Urinary bladder (tissue), 3 donors: ENCODE measurements at regions not wholly inside any gene's neighbourhood (a gene's known extent, or its start where the extent isn't known, plus 50 kb on each side); places are given as distances from the start of the nearest gene placed in this dataset.

Source experiments
- DNase-seq: peaks from one replicate; pipeline ENCODE4 v3.0.0-alpha.2; 2015; ENCODE audit errors: extremely low spot score
- H3K27ac ChIP-seq: one replicate; pipeline ENCODE4 v1.5.1; 2013; ENCODE audit warnings: low read depth, mild to moderate bottlenecking, moderate library complexity
- H3K36me3 ChIP-seq: one replicate; pipeline ENCODE4 v1.6.1; 2013; ENCODE audit warnings: mild to moderate bottlenecking, moderate library complexity; ENCODE audit not compliant: insufficient read depth
- H3K4me1 ChIP-seq: one replicate; pipeline ENCODE4 v1.6.1; 2013; ENCODE audit warnings: mild to moderate bottlenecking, moderate library complexity; ENCODE audit not compliant: insufficient read depth
- H3K4me3 ChIP-seq: one replicate; pipeline ENCODE4 v1.5.1; 2013; ENCODE audit warnings: low read depth, low read length
- WGBS: extraction: QIAGEN DNeasy Blood & Tissue Kit; methylation state at CpG from one replicate; pipeline ENCODE4 v1.1.7; 2013; 5-methylcytosine and 5-hydroxymethylcytosine counted together
- donor health status: healthy with polysubstance abuse.
- donor health status: healthy.

DNA sequence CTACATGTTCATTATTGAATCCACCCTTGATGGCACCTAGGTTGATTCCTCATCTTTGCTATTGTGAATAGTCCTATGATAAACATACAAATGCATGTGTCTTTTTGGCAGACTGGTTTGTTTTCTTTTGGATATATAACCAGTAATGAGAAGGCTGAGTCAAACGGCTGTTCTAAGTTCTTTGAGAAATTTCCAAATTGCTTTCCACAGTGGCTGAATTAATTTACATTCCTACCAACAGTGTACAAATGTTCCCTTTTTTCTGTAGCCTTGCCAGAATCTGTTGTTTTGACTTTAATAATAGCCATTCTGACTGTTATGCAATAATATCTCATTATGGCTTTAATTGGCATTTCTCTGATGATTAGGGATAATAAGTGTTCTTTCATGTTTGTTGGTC, 184.9 kb downstream of the CASP12 start:
- H3K36me3 ChIP-seq: no peaks in the 10 kb centered on the region
- no peak overlapping the region for H3K27ac ChIP-seq
- H3K4me1 ChIP-seq: no peaks in the 10 kb centered on the region
- WGBS: 29% methylated on average over 1 of the region's 1 CpG
- H3K4me3 ChIP-seq: no peak overlapping the region
- DNase-seq: no peak

DNA sequence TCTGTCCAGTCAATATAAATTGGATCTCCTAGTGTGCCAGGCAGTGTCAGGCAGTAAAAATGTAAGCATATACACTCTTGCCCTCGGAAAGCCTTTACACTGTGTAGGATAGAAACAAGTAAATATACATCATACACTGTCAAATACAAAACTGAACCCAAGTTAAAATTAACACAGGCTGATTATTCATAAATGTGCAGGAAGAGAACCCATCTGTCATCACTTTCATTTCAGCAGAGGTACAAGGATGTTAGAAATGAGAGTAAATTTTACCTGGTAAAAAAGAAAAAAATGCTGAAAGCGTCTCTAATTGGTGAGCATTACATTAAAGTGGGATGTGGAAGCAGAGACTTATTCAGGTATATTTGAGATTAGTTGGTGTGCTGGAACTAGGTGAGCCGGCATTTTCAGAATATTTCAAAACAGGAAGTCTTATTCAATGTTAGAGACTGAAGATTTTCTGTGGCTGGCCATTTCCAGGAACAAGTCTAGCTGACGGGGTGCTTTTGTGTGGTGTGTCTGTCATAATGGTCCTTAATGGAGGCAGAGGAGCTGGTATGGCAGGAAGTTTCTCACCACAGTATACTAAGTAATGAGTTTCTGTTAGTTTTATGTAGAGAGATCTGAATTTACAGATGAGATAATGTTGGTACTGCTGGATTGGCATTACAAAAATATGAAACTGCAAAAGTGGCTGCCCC, 192.6 kb downstream of the CASP12 start:
- no peak for DNase-seq
- Histone ChIP-seq H3K4me3 (no peak overlapping the region), H3K27ac (no peak overlapping the region), H3K4me1 (no peaks in the 10 kb centered on the region), H3K36me3 (no peaks in the 10 kb centered on the region)
- WGBS: 52% methylated on average over 4 of the region's 4 CpGs

DNA sequence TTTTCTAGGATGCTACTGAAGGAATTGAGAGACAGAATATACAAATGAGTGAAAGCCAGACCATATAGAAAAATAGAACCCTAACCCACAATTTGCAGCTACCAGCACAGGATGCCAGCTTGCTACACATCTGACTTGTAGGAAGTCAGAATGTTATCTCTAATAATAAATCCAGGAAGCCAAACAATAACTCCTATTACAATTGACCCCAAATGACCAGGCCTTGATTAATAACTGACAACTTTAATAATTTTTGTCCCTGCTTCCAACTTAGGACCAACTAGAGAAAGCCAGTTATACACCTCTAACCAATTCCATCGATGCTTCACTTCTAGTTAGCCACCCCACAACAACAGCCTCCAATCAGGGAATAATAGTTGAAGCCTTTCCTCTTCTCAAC, 193.4 kb downstream of the CASP12 start:
- whole genome bisulfite sequencing: 79% methylated on average over 1 of the region's 1 CpG
- no peak for DNase-seq
- no peaks in the 10 kb centered on the region for H3K36me3 ChIP-seq
- no peak overlapping the region for H3K4me3 ChIP-seq
- H3K4me1 ChIP-seq: no peaks in the 10 kb centered on the region
- peak overlapping the region; percentile 59 for H3K27ac ChIP-seq

DNA sequence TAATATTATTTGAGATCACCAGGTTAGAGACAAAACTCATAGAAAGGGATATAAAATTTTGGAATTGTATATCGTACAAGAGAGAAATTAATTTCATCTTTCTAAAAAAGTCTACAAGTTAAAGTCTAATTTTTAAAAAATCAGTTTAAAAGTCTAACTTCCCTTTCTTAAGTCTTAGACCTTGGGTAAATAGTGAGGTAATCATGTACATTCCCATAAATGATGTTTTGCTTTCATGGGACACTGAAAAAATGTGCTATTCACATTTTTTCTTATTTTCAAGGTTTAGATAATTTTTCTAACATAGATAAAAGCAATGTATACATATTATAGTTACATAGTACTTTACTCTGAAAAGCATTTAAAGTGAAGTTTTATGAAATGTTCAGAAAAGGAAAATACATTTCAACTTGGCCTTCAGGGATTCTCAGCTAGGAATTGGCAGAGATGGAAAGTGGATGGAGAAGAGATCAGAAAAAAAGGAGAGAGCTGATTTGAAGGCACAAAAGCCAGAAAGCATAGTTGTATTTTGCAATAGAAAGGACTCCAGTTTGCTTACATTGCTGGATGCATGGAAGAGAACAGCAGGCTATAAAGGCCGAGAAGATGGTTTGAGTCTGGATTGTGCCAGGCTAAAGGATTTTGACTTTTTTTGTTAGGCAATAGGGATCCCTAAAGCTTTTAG, 194.0 kb downstream of the CASP12 start:
- Histone ChIP-seq H3K4me1 (no peaks in the 10 kb centered on the region), H3K36me3 (no peaks in the 10 kb centered on the region), H3K27ac (peak overlapping the region; percentile 59), H3K4me3 (no peak overlapping the region)
- WGBS: 93% methylated on average over 2 of the region's 2 CpGs
- no peak for DNase-seq

DNA sequence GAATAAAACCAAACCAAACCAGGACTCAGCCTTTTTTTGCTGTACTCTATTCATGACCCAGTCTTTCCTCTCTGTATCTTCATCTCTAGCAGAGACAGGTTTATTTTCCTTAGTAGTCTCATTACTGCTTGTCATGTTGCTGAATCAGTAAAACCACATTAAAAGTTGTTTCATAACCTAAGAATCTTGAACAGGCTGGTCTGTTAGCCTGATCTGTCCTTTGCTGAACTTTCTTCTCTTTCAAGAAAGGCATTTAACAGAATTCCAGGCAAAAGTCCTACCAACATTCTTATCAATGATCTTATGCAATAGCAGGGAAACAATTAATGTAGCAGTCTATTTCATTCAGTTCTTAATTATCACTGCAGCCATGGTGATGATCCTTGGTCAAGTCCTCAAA, 197.7 kb downstream of the CASP12 start:
- H3K4me1 ChIP-seq: no peaks in the 10 kb centered on the region
- no peak for DNase-seq

DNA sequence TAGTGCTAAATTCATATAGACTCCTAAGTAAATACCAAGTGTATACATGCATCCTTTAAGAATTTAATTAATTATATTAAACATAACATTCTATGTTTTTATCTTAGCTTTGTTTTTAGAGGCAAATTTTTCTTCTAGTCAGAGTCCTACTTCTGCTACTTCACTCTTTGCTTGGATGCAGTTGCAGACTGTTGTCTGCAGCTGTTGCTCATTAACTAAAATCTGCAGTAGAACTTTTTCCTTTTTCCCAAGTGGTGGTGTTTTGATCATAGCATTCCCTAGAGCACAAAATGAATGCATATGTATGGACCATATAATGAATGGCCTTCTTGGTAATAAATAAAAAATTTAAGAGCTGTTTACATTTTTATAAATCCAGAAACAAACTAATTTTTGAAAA, 198.3 kb downstream of the CASP12 start:
- no peak for DNase-seq
- no peaks in the 10 kb centered on the region for H3K4me1 ChIP-seq
- no peaks in the 10 kb centered on the region for H3K36me3 ChIP-seq
- no peak overlapping the region for H3K4me3 ChIP-seq
- no peak overlapping the region for H3K27ac ChIP-seq

More for the DNA sequence above, 197.7 kb downstream of the CASP12 start:
- H3K4me3 ChIP-seq: no peak overlapping the region
- H3K27ac ChIP-seq: no peak overlapping the region
- no peaks in the 10 kb centered on the region for H3K36me3 ChIP-seq

DNA sequence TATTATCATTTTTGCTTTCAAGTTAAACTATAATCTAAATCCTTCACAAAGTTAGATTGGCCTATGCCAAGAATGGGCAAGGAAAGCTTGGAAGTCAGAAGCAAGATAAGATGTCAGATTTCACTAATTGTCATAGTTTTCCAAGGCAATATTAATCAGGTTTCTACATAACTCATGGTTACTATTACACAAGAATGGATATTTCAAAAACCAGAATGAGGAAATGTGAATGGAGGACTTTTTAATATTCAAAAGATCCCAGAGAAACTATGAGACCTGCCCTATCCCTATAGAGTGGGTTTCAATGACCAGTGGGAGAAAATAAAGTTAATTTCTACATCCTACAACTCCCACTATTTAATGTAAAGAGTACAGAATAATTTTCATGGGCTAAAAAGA, 203.2 kb downstream of the CASP12 start:
- Histone ChIP-seq H3K27ac (no peak overlapping the region), H3K36me3 (no peaks in the 10 kb centered on the region), H3K4me1 (no peaks in the 10 kb centered on the region), H3K4me3 (no peak overlapping the region)
- no peak for DNase-seq

DNA sequence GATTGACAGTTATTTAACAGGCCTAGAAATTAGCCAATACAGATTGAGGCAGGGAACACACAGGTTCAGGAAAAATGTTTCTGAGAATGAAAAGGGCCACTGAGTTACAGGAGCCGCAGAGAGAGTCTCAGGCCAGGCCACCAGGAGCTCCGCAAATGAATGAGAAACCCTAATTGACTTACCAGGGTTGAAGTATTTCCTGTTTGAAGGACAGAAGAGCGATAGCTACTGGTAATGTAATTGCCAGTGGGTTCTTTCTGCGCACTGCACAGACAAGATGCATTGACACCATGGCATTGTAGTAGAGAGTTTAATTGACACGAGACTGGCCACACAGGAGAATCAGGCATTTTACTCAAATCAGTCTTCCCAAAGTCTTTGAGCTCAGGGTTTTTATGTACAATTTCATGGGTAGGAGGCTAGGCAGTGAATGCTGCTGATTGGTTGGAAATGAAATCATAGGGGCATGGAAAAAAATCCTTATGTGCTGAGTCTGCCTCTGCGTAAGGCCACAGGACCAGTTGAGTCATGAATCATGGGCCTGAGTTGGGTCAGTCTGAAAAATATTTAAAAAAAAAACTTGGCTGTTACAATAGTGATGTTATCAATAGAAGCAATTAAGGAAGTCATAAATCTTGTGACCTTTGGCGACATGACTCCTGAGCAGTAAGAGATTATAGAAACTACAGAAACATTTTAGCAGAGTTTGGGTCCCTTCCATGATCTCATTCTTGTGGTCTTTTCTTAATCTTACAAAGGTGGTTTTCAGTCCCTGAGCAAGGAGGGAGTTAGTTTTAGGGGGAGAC, 203.8 kb downstream of the CASP12 start:
- no peak for DNase-seq
- Histone ChIP-seq H3K36me3 (no peaks in the 10 kb centered on the region), H3K4me3 (no peak overlapping the region), H3K27ac (no peak overlapping the region), H3K4me1 (no peaks in the 10 kb centered on the region)
- WGBS: 81% methylated on average over 7 of the region's 7 CpGs

DNA sequence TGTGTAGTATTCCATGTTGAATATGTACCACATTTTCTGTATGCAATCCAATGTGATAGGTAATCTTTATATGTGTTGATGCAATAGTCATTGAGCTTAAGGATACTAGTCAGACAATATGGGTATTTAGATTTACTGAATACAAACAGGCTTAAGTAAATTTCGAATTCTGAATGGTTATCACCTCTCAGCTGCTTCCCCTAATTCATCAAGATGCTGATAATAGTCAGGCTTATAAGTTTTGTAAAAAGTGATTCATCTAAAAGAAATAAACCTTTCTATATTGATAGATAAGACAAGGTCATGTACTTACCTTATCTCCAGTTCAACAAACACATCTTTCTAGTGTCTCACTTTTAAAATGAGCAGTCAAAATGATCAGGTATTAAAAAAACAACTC, 205.5 kb downstream of the CASP12 start:
- no peak for DNase-seq
- no peak overlapping the region for H3K27ac ChIP-seq
- WGBS: 36% methylated on average over 1 of the region's 1 CpG
- no peaks in the 10 kb centered on the region for H3K4me1 ChIP-seq
- H3K4me3 ChIP-seq: no peak overlapping the region
- H3K36me3 ChIP-seq: no peaks in the 10 kb centered on the region

DNA sequence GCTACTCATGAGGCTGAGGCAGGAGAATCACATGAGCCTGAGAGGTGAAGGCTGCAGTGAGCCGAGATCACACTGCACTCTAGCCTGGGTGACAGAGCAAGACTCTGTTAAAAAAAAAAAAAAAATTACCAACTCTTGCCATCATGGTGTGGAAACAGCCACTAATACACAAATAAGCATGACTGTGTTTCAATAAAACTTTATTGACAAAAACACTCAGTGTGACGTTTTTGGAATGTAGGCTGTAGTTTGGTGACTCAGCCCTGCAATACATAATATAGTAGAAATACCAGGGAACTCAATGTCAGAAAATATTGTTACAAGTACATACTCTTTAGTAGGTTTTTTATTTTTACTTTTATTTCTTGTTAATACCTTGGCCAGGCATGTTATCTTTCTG, 207.1 kb downstream of the CASP12 start:
- no peak for DNase-seq
- Histone ChIP-seq H3K27ac (no peak overlapping the region), H3K4me1 (no peaks in the 10 kb centered on the region), H3K4me3 (no peak overlapping the region), H3K36me3 (no peaks in the 10 kb centered on the region)
- 81% methylated on average over 2 of the region's 2 CpGs for WGBS

DNA sequence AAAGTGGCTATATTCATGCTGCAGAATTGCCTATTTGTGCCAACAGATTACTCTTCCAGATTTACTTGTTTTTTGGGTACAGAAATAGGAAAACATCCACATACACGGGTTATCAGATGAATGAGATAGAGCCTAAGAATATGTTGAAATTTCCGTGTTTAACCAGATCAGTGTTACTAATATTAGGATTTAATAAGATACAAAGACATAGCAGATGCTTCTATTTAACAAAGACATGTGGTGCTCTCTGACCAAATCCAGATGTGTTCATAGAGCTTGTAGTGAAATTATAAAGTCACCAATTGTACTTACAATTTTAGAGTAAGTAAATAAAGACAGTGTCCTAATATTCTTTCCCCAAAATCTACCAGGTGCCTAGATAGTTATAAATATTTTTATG, 208.0 kb downstream of the CASP12 start:
- no peak for DNase-seq
- no peak overlapping the region for H3K27ac ChIP-seq
- no peaks in the 10 kb centered on the region for H3K4me1 ChIP-seq
- WGBS: 23% methylated on average over 2 of the region's 2 CpGs
- H3K4me3 ChIP-seq: no peak overlapping the region
- H3K36me3 ChIP-seq: no peaks in the 10 kb centered on the region

DNA sequence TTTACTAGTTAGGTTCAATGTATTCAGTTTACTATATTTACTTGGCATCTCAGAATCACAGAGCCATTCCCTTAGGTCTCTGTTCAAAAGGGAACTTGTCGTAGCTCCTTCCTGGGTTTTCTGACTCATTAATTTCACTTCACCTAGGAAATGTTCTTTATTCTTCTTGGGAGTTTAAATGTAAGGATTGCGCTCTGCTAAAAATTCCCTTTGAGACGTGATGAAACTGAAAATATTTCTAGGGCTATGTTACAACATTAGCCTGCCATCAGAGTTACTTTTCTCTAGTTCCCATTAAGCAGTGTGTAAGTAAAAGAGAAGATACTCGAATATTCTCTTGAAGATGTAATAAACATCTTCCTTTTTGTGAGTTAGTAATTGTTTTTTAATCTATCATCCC, 209.5 kb downstream of the CASP12 start:
- Histone ChIP-seq H3K36me3 (no peaks in the 10 kb centered on the region), H3K27ac (no peak overlapping the region), H3K4me1 (no peaks in the 10 kb centered on the region), H3K4me3 (no peak overlapping the region)
- WGBS: 75% methylated on average over 4 of the region's 4 CpGs
- no peak for DNase-seq

DNA sequence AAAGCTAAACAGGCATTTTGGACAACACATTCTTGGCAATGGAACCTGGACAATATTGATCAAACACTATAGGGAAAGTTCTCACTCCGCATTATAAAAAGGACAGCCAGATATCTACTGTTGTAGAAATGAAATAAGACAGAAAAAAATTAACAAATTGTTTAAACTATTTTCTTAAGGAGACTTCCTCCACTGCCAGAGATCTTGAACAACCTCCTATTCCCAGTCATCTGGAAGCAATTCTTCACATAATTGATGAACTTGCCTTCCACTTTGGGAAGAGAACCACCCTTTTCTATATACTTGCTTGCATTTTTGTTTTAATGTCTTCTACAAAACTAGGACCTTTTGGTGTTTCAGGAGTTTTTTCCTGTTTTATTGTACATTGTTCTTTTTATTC, 216.1 kb downstream of the CASP12 start:
- WGBS: 81% methylated on average over 1 of the region's 1 CpG
- Histone ChIP-seq H3K27ac (no peak overlapping the region), H3K36me3 (no peaks in the 10 kb centered on the region), H3K4me3 (no peak overlapping the region), H3K4me1 (no peaks in the 10 kb centered on the region)
- no peak for DNase-seq

DNA sequence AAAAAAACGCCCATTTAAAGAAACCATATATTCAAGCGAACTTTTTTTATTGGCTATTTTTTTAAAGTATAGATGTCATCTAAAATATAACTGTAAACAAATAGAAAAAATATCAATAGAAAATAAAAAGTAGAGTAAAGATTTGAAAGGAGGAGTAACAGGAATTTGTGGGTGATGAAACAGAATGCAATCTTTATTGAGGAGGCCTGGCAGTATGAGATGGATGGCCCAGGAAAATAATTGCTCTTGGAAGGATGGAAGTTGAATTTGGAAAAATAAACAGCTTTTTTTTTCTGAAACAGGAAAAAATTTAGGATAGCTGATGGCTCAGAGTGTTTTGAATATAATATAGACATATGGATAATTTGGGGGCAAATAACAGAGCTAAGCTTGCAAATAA, 219.0 kb downstream of the CASP12 start:
- Histone ChIP-seq H3K4me3 (no peak overlapping the region), H3K4me1 (no peaks in the 10 kb centered on the region), H3K36me3 (no peaks in the 10 kb centered on the region), H3K27ac (no peak overlapping the region)
- no peak for DNase-seq
- WGBS: 89% methylated on average over 2 of the region's 2 CpGs
